B cell (primary cell): ENCODE measurements at regions not wholly inside any gene's neighbourhood (a gene's known extent, or its start where the extent isn't known, plus 50 kb on each side); places are given as distances from the start of the nearest gene placed in this dataset.
A peak's percentile ranks its signal among the peaks of the same experiment; 100 is the strongest.

ENCODE experiments used
- ATAC-seq: fragments of 200-7000 bp; cut with Tn5 transposase; one replicate; pipeline ENCODE4 v1.10.0; 2021; ENCODE audit warnings: low read depth, mild to moderate bottlenecking, moderate number of reproducible peaks, moderate library complexity
- CTCF ChIA-PET: fragments of 350-600 bp; sonication (Branson Sonifier 250); formaldehyde crosslinking; loops from one replicate; lab custom pipeline; 2021; ENCODE audit warnings: antibody characterized with exemption, inconsistent platforms; lab: Charles Lee
- POLR2A ChIA-PET: fragments of 350-600 bp; sonication (Branson Sonifier 250); formaldehyde crosslinking; loops from one replicate; lab custom pipeline; 2021; ENCODE audit warnings: antibody characterized with exemption; lab: Charles Lee
- DNase-seq: peaks from one replicate; pipeline ENCODE4 v3.0.0; 2013
- H2AFZ ChIP-seq: 2 replicates; pipeline ENCODE4 v1.6.1; 2012; ENCODE audit warnings: mild to moderate bottlenecking, low read depth, low read length; ENCODE audit not compliant: insufficient read depth, poor library complexity, severe bottlenecking
- H3K27ac ChIP-seq, 2 donors: 1 replicate in 1 of 2; 2 replicates in 1 of 2; pipeline ENCODE4 v1.5.1; 2012 to 2013; ENCODE audit warnings: low read length in 2 of 2, mild to moderate bottlenecking in 2 of 2, moderate library complexity in 1 of 2
- H3K27me3 ChIP-seq, 4 experiments: fragments of 200-600 bp in 1 of 4; sonication (generic) in 1 of 4; replicated peaks in 1 of 4; 1 replicate in 2 of 4; 2 replicates in 2 of 4; pipeline versions ENCODE4 v1.6.1 to v1.7.0; 2013 to 2016; ENCODE audit warnings: low read length in 3 of 4, mild to moderate bottlenecking in 2 of 4, mixed read lengths in 1 of 4, moderate library complexity in 1 of 4; ENCODE audit not compliant: insufficient read depth in 4 of 4, control insufficient read depth in 3 of 4; ENCODE audit errors: control extremely low read depth in 1 of 4
- H3K36me3 ChIP-seq, 2 experiments: replicated peaks in 1 of 2; 1 replicate in 1 of 2; 2 replicates in 1 of 2; pipeline versions ENCODE4 v1.6.1 to v1.7.1; 2013; ENCODE audit warnings: low read length in 1 of 2; ENCODE audit not compliant: insufficient read depth in 2 of 2, control insufficient read depth in 1 of 2; ENCODE audit errors: control extremely low read depth in 1 of 2, extremely low read depth in 1 of 2
- H3K4me1 ChIP-seq, 2 donors: fragments of 200-600 bp in 1 of 2; sonication (generic) in 1 of 2; 1 replicate in 1 of 2; 2 replicates in 1 of 2; pipeline versions ENCODE4 v1.5.1 to v1.6.1; 2013 to 2017; ENCODE audit warnings: low read length in 2 of 2; ENCODE audit not compliant: control insufficient read depth in 2 of 2, insufficient read depth in 2 of 2
- H3K4me2 ChIP-seq: replicated peaks from 2 replicates; pipeline ENCODE3; 2012; ENCODE audit warnings: mild to moderate bottlenecking, low read depth, low read length; ENCODE audit not compliant: poor library complexity, severe bottlenecking
- H3K4me3 ChIP-seq, 5 experiments: fragments of 200-600 bp in 1 of 5; sonication (generic) in 1 of 5; 1 replicate in 3 of 5; 2 replicates in 2 of 5; pipeline versions ENCODE4 v1.5.1 to v1.7.0; 2011 to 2016; ENCODE audit warnings: low read length in 4 of 5, mild to moderate bottlenecking in 4 of 5, low read depth in 2 of 5, control low read depth in 1 of 5, moderate library complexity in 1 of 5; ENCODE audit not compliant: insufficient read depth in 1 of 5; ENCODE audit errors: control extremely low read depth in 1 of 5, extremely low read depth in 1 of 5
- H3K79me2 ChIP-seq: fragments of 200-600 bp; sonication (generic); one replicate; pipeline ENCODE4 v1.6.0; 2016; ENCODE audit warnings: low read length; ENCODE audit not compliant: control insufficient read depth, insufficient read depth
- H3K9ac ChIP-seq: fragments of 200-600 bp; sonication (generic); 2 replicates; pipeline ENCODE4 v1.6.1; 2017; ENCODE audit warnings: mild to moderate bottlenecking, low read length, moderate library complexity
- H3K9me3 ChIP-seq, 3 donors: one replicate each; pipeline versions ENCODE4 v1.6.1 to v1.7.1; 2013; ENCODE audit warnings: low read length in 2 of 3; ENCODE audit not compliant: control insufficient read depth in 2 of 3, insufficient read depth in 1 of 3; ENCODE audit errors: control extremely low read depth in 1 of 3
- H4K20me1 ChIP-seq: 2 replicates; pipeline ENCODE4 v1.6.0; 2012; ENCODE audit warnings: mild to moderate bottlenecking, low read length; ENCODE audit not compliant: insufficient read depth, control insufficient read depth, poor library complexity, severe bottlenecking
- H3K27ac Mint-ChIP-seq: one replicate; pipeline ENCODE4 v1.8.0; 2021; ENCODE audit warnings: mixed read lengths
- H3K27me3 Mint-ChIP-seq: one replicate; pipeline ENCODE4 v1.8.0; 2021; ENCODE audit warnings: mixed read lengths
- H3K4me1 Mint-ChIP-seq: one replicate; pipeline ENCODE4 v1.8.0; 2021; ENCODE audit warnings: mixed read lengths
- H3K4me3 Mint-ChIP-seq: one replicate; pipeline ENCODE4 v1.8.0; 2021; ENCODE audit warnings: mixed read lengths
- H3K9me3 Mint-ChIP-seq: one replicate; pipeline ENCODE4 v1.8.0; 2022; ENCODE audit warnings: mixed read lengths; ENCODE audit not compliant: insufficient read depth
- CTCF ChIP-seq: fragments of 200-600 bp; IDR thresholded peaks from one replicate; pipeline ENCODE4 v1.8.0; 2022; ENCODE audit warnings: antibody characterized with exemption, mild to moderate bottlenecking
- EZH2 ChIP-seq: IDR thresholded peaks from 2 replicates; pipeline ENCODE4 v1.6.1; 2012; ENCODE audit warnings: borderline replicate concordance, low read depth, mild to moderate bottlenecking, moderate library complexity, low read length; ENCODE audit not compliant: insufficient read depth, poor library complexity, severe bottlenecking
- WGBS: methylation state at CpG from one replicate; pipeline ENCODE4 v1.1.5; 2013; ENCODE audit warnings: missing lambda C conversion rate; ENCODE audit not compliant: insufficient coverage; 5-methylcytosine and 5-hydroxymethylcytosine counted together
- intact Hi-C: fragments of 100-400 bp; cut with micrococcal nuclease; formaldehyde crosslinking; loops from one replicate; pipeline ENCODE4 v1.10.0; 2022

- Mint-ChIP-seq H3K4me1 (peaks cover 13% of the 10 kb centered on the region), H3K9me3 (no peaks in the 10 kb centered on the region), H3K27ac (peak overlapping the region; percentile 69), H3K27me3 (peaks cover 6% of the 10 kb centered on the region), H3K4me3 (no peak overlapping the region)
- CTCF ChIA-PET = no interaction called here
- Histone ChIP-seq H3K4me3 (no peak overlapping the region), H3K9ac (no peak overlapping the region), H3K36me3 (no peaks in the 10 kb centered on the region), H3K9me3 (no peaks in the 10 kb centered on the region), H3K4me2 (peak overlapping the region; percentile 16), H4K20me1 (no peaks in the 10 kb centered on the region), H3K27ac (peak overlapping the region in 1 of 2 donors; percentile 17), H2AFZ (no peak overlapping the region), H3K27me3 (peaks cover 0 to 4% (median 0%) of the 10 kb centered on the region in 4 experiments), H3K4me1 (peaks cover 0 to 17% of the 10 kb centered on the region in 2 donors), H3K79me2 (no peaks in the 10 kb centered on the region)
- intact Hi-C loops = no loop called here
- peak; percentile 12 for DNase-seq
- no peak for TF ChIP-seq EZH2
- TF ChIP-seq CTCF = no peak
- 45% methylated on average over 3 of the region's 4 CpGs for WGBS
- POLR2A ChIA-PET = no interaction called here
- peak; percentile 41 for ATAC-seq
Measured at GRCh38 chr5:159826351-159827214, 89.7 kb upstream of the ADRA1B start.

- intact Hi-C loops = no loop called here
- H3K4me3 Mint-ChIP-seq = no peak overlapping the region
- no peaks in the 10 kb centered on the region for H4K20me1 ChIP-seq
- CTCF ChIA-PET = no interaction called here
- no peak for DNase-seq
- ATAC-seq = no peak
- H3K9ac ChIP-seq = no peak overlapping the region
- H3K9me3 Mint-ChIP-seq = no peaks in the 10 kb centered on the region
- no peaks in the 10 kb centered on the region for H3K9me3 ChIP-seq
- 100% methylated on average over 1 of the region's 4 CpGs for WGBS
- no peaks in the 10 kb centered on the region for H3K79me2 ChIP-seq
- H3K4me1 Mint-ChIP-seq = peaks cover 13% of the 10 kb centered on the region
- H3K27me3 ChIP-seq = peaks cover 0 to 4% (median 0%) of the 10 kb centered on the region in 4 experiments
- no peak overlapping the region for H2AFZ ChIP-seq
- H3K27ac ChIP-seq = no peak overlapping the region
- POLR2A ChIA-PET = no interaction called here
- H3K36me3 ChIP-seq = no peaks in the 10 kb centered on the region
- H3K27me3 Mint-ChIP-seq = peaks cover 6% of the 10 kb centered on the region
- TF ChIP-seq CTCF (no peak), EZH2 (no peak)
- no peak overlapping the region for H3K27ac Mint-ChIP-seq
- peaks cover 0 to 17% of the 10 kb centered on the region in 2 donors for H3K4me1 ChIP-seq
- no peak overlapping the region for H3K4me3 ChIP-seq
- no peak overlapping the region for H3K4me2 ChIP-seq
Measured at GRCh38 chr5:159827861-159828260, 88.4 kb upstream of the ADRA1B start.
